ENCODE measurements at regions not wholly inside any gene's neighbourhood (a gene's known extent, or its start where the extent isn't known, plus 50 kb on each side); places are given as distances from the start of the nearest gene placed in this dataset.

GRCh38 chr2:8424997-8425900, 256.6 kb upstream of the ID2 start:
- Histone ChIP-seq H2AFZ (ENCODE audit: low read depth, low read length, poor library complexity, severe bottlenecking) (no peak overlapping the region), H3K4me1 (ENCODE audit: control insufficient read depth in 1 of 2, insufficient read depth in 2 of 2, low read length in 2 of 2) (no peaks in the 10 kb centered on the region), H4K20me1 (ENCODE audit: insufficient read depth) (no peaks in the 10 kb centered on the region), H3K79me2 (ENCODE audit: insufficient read depth, low read length) (no peaks in the 10 kb centered on the region), H3K4me3 (replicated peaks in 1 of 2; ENCODE audit: low read depth in 1 of 2, low read length in 2 of 2) (no peak overlapping the region), H3K27ac (ENCODE audit: low read depth, low read length) (no peak overlapping the region), H3K27me3 (ENCODE audit: insufficient read depth, low read length) (no peaks in the 10 kb centered on the region), H3K36me3 (ENCODE audit: control insufficient read depth in 1 of 2, insufficient read depth in 2 of 2, low read length in 2 of 2) (no peaks in the 10 kb centered on the region), H3K9me2 (ENCODE audit: insufficient read depth) (no peaks in the 10 kb centered on the region), H3K9me3 (ENCODE audit: control insufficient read depth in 1 of 2, insufficient read depth in 1 of 2, low read depth in 1 of 2, low read length in 2 of 2) (no peaks in the 10 kb centered on the region), H3K4me2 (ENCODE audit: low read length) (no peak overlapping the region), H3K9ac (ENCODE audit: low read length) (no peak overlapping the region)
- DNase-seq (ENCODE audit: low read depth, low spot score), result no peak
- ChIA-PET CTCF (no interaction called here), POLR2A (no interaction called here), RAD21 (ENCODE audit: low non-redundant PET in 1 of 2, low total read pairs in 2 of 2, uncharacterized antibody in 2 of 2, unreplicated experiment in 2 of 2) (no interaction called here)
- no peak for ATAC-seq
- intact Hi-C loops (cut with micrococcal nuclease), result no loop called here
- no TSS peak for BruUV-seq (replicated peaks)
- no peak for TF ChIP-seq EZH2 (IDR thresholded peaks at IDR 0.05)
- TF ChIP-seq SP1 (IDR thresholded peaks at IDR 0.05; ENCODE audit: low read depth), result no peak
- TF ChIP-seq MAX (IDR thresholded peaks at IDR 0.05), result no peak
- no peak for TF ChIP-seq JUND (IDR thresholded peaks at IDR 0.05)
- no peak for TF ChIP-seq ZNF274 (IDR thresholded peaks at IDR 0.05; ENCODE audit: low read depth, low read length)
- TF ChIP-seq EGR1 (IDR thresholded peaks at IDR 0.05; ENCODE audit: low read depth), result no peak
- TF ChIP-seq TCF7L2 (IDR thresholded peaks at IDR 0.05; ENCODE audit: borderline replicate concordance, extremely low read depth, insufficient read depth, insufficient read length), result no peak
- no peak for TF ChIP-seq SRF (IDR thresholded peaks at IDR 0.05; ENCODE audit: low read depth)

GRCh38 chr2:8426550-8426949, 255.3 kb upstream of the ID2 start:
- DNase-seq (ENCODE audit: low read depth, low spot score), result no peak
- CTCF ChIA-PET, result no interaction called here

More at GRCh38 chr2:8426550-8426949, 255.3 kb upstream of the ID2 start:
- Histone ChIP-seq H3K36me3 (ENCODE audit: control insufficient read depth in 1 of 2, insufficient read depth in 2 of 2, low read length in 2 of 2) (no peaks in the 10 kb centered on the region), H3K4me2 (ENCODE audit: low read length) (no peak overlapping the region), H3K9me2 (ENCODE audit: insufficient read depth) (no peaks in the 10 kb centered on the region), H3K27ac (ENCODE audit: low read depth, low read length) (no peak overlapping the region), H3K79me2 (ENCODE audit: insufficient read depth, low read length) (no peaks in the 10 kb centered on the region), H3K27me3 (ENCODE audit: insufficient read depth, low read length) (no peaks in the 10 kb centered on the region), H3K4me3 (replicated peaks in 1 of 2; ENCODE audit: low read depth in 1 of 2, low read length in 2 of 2) (no peak overlapping the region), H2AFZ (ENCODE audit: low read depth, low read length, poor library complexity, severe bottlenecking) (no peak overlapping the region), H4K20me1 (ENCODE audit: insufficient read depth) (no peaks in the 10 kb centered on the region), H3K9ac (ENCODE audit: low read length) (no peak overlapping the region), H3K9me3 (ENCODE audit: control insufficient read depth in 1 of 2, insufficient read depth in 1 of 2, low read depth in 1 of 2, low read length in 2 of 2) (no peaks in the 10 kb centered on the region), H3K4me1 (ENCODE audit: control insufficient read depth in 1 of 2, insufficient read depth in 2 of 2, low read length in 2 of 2) (0 out of 4 replicates have a peak, but pooled peaks cover 0 to 4% of the 10 kb centered on the region in 2 experiments)
- BruUV-seq (replicated peaks), result no TSS peak
- intact Hi-C loops (cut with micrococcal nuclease), result no loop called here
- TF ChIP-seq JUND (IDR thresholded peaks at IDR 0.05) (no peak), SP1 (IDR thresholded peaks at IDR 0.05; ENCODE audit: low read depth) (no peak), POLR2A (IDR thresholded peaks at IDR 0.05; ENCODE audit: borderline replicate concordance, extremely low read depth, insufficient read depth, insufficient read length) (no peak), MAX (IDR thresholded peaks at IDR 0.05) (no peak)
- no peak for ATAC-seq
- RAD21 ChIA-PET (ENCODE audit: low non-redundant PET in 1 of 2, low total read pairs in 2 of 2, uncharacterized antibody in 2 of 2, unreplicated experiment in 2 of 2), result no interaction called here
- POLR2A ChIA-PET, result no interaction called here
